K562 (cell line): ENCODE measurements at regions not wholly inside any gene's neighbourhood (a gene's known extent, or its start where the extent isn't known, plus 50 kb on each side); places are given as distances from the start of the nearest gene placed in this dataset.

Source experiments
- ATAC-seq: fragments of 200-7000 bp; cut with Tn5 transposase; 3 replicates; pipeline ENCODE4 v1.9.1; 2020; ENCODE audit warnings: moderate library complexity
- BruUV-seq: library from RNA; stranded (reverse); fragments of 400-500 nt; replicated peaks from 2 replicates; lab custom pipeline; 2021; lab: Mats Ljungman, UMichigan
- CTCF ChIA-PET: fragments of 300-600 bp; formaldehyde crosslinking; extraction: SDS; loops from one replicate; lab custom pipeline; 2021; ENCODE audit warnings: low intra/inter-chr PET ratio; lab: Yijun Ruan, JAX
- POLR2A ChIA-PET: fragments of 300-600, 350-650 bp; sonication (Branson Sonifier 250); formaldehyde crosslinking; extraction: SDS; loops from one replicate; lab custom pipeline; 2021; ENCODE audit warnings: antibody characterized with exemption, inconsistent platforms; lab: Yijun Ruan, JAX
- DNase-seq, 4 experiments: peaks; one replicate each; pipeline versions ENCODE4 v3.0.0 to v3.0.0-alpha.2; 2011 to 2018; ENCODE audit warnings: low spot score in 3 of 4, mixed read lengths in 3 of 4; ENCODE audit errors: extremely low read depth in 1 of 4
- FAIRE-seq: peaks from 2 replicates; lab custom pipeline; 2011; peaks lifted over from hg19 to GRCh38; lab: Jason Lieb, UNC
- H2AFZ ChIP-seq: 2 replicates; pipeline ENCODE4 v1.6.0; 2011; ENCODE audit warnings: low read depth, low read length, control low read depth, inconsistent platforms
- H3K27ac ChIP-seq: fragments of 200-600 bp; 3 replicates; pipeline ENCODE4 v1.8.0; 2011; ENCODE audit warnings: low read depth, mild to moderate bottlenecking, control low read depth, inconsistent platforms, low read length, moderate library complexity, mixed read lengths; ENCODE audit errors: extremely low read depth
- H3K27me3 ChIP-seq, 2 experiments: fragments of 300-600 bp in 1 of 2; 2 replicates in 1 of 2; 3 replicates in 1 of 2; pipeline versions ENCODE4 v1.6.0 to v1.8.0; 2011; ENCODE audit warnings: inconsistent platforms in 2 of 2, low read length in 2 of 2, mild to moderate bottlenecking in 1 of 2, mixed read lengths in 1 of 2, moderate library complexity in 1 of 2; ENCODE audit not compliant: control insufficient read depth in 2 of 2, insufficient read depth in 2 of 2
- H3K36me3 ChIP-seq: fragments of 300-600 bp; 3 replicates; pipeline ENCODE4 v1.8.0; 2011; ENCODE audit warnings: mild to moderate bottlenecking, low read length, inconsistent platforms; ENCODE audit not compliant: control insufficient read depth, insufficient read depth
- H3K4me1 ChIP-seq, 2 experiments: fragments of 200-600 bp in 1 of 2; replicated peaks in 1 of 2; 2 replicates in 1 of 2; 3 replicates in 1 of 2; pipeline versions ENCODE4 v1.5.1 to v1.8.0; 2011; ENCODE audit warnings: inconsistent platforms in 2 of 2, low read length in 2 of 2, mild to moderate bottlenecking in 1 of 2, mixed read lengths in 1 of 2, moderate library complexity in 1 of 2; ENCODE audit not compliant: control insufficient read depth in 2 of 2, insufficient read depth in 2 of 2
- H3K4me2 ChIP-seq: 2 replicates; pipeline ENCODE4 v1.6.1; 2011; ENCODE audit warnings: low read length, control low read depth, inconsistent platforms, mixed read lengths; ENCODE audit not compliant: insufficient read depth
- H3K4me3 ChIP-seq: fragments of 200-600 bp; sonication (generic), shearing (Covaris generic); 2 replicates; pipeline ENCODE4 v1.5.1; 2016; ENCODE audit warnings: control low read depth, inconsistent platforms
- H3K79me2 ChIP-seq: fragments of 200-600 bp; 3 replicates; pipeline ENCODE4 v1.8.0; 2011; ENCODE audit warnings: low read length, inconsistent platforms; ENCODE audit not compliant: control insufficient read depth, insufficient read depth
- H3K9ac ChIP-seq, 2 experiments: 2 replicates each; pipeline versions ENCODE4 v1.6.0 to v1.6.1; 2011; ENCODE audit warnings: low read depth in 2 of 2, low read length in 2 of 2, control low read depth in 1 of 2, inconsistent platforms in 1 of 2, mild to moderate bottlenecking in 1 of 2, mixed read lengths in 1 of 2; ENCODE audit not compliant: insufficient read depth in 1 of 2
- H3K9me1 ChIP-seq: one replicate; pipeline ENCODE4 v1.6.0; 2011; ENCODE audit warnings: inconsistent platforms, mild to moderate bottlenecking, low read length, moderate library complexity; ENCODE audit not compliant: control insufficient read depth, insufficient read depth
- H3K9me3 ChIP-seq: replicated peaks from 2 replicates; pipeline ENCODE4 v1.5.1; 2011; ENCODE audit warnings: low read depth, low read length, inconsistent platforms; ENCODE audit not compliant: control insufficient read depth, insufficient read depth
- H4K20me1 ChIP-seq: replicated peaks from 2 replicates; pipeline ENCODE4 v1.6.1; 2011; ENCODE audit warnings: low read length, inconsistent platforms, mixed read lengths; ENCODE audit not compliant: control insufficient read depth, insufficient read depth
- CGGBP1 ChIP-seq: fragments of 250-450 bp; sonication (Bioruptor Pico); IDR thresholded peaks from 2 replicates; pipeline ENCODE4 v1.9.0; 2021; ENCODE audit warnings: mild to moderate bottlenecking
- EHMT2 ChIP-seq: fragments of 450-650 bp; IDR thresholded peaks from 2 replicates; pipeline ENCODE4 v1.6.1; 2018; ENCODE audit warnings: antibody characterized with exemption
- GABPB1 ChIP-seq: sonication (generic); formaldehyde crosslinking; IDR thresholded peaks from 2 replicates; pipeline ENCODE4 v1.8.0; 2022; ENCODE audit warnings: mild to moderate bottlenecking, missing genetic modification reagents
- GABPB2 ChIP-seq: fragments of 250-450 bp; sonication (Bioruptor Pico); conservative IDR thresholded peaks from 2 replicates; pipeline ENCODE4 v1.5.1; 2021; ENCODE audit warnings: mild to moderate bottlenecking
- HNRNPK ChIP-seq: fragments of 200-400 bp; formaldehyde crosslinking; IDR thresholded peaks from one replicate; pipeline ENCODE4 v1.6.1; 2018; ENCODE audit warnings: mild to moderate bottlenecking, low read depth, low read length; ENCODE audit not compliant: poor library complexity, severe bottlenecking
- HNRNPL ChIP-seq: fragments of 200-400 bp; formaldehyde crosslinking; IDR thresholded peaks from 2 replicates; pipeline ENCODE4 v1.6.1; 2017; ENCODE audit warnings: low read depth, mild to moderate bottlenecking, low read length
- POU5F1 ChIP-seq: fragments of 150-350 bp; IDR thresholded peaks from 2 replicates; pipeline ENCODE4 v1.6.1; 2014; ENCODE audit warnings: borderline replicate concordance, low read length, low read depth, mild to moderate bottlenecking; ENCODE audit not compliant: partially characterized antibody
- RAD21 ChIP-seq, 2 experiments: fragments of 250-450 bp in 1 of 2; fragments of 450-650 bp in 1 of 2; sonication (Bioruptor Pico) in 1 of 2; formaldehyde crosslinking in 1 of 2; IDR thresholded peaks in 1 of 2; conservative IDR thresholded peaks in 1 of 2; 2 replicates each; pipeline versions ENCODE4 v1.4.0 to v1.8.0; 2020 to 2022; ENCODE audit warnings: mild to moderate bottlenecking in 2 of 2, moderate library complexity in 1 of 2
- RBM17 ChIP-seq: fragments of 200-400 bp; formaldehyde crosslinking; IDR thresholded peaks from 2 replicates; pipeline ENCODE4 v1.6.1; 2017; ENCODE audit warnings: low read depth, mild to moderate bottlenecking, low read length, borderline replicate concordance
- SRF ChIP-seq, 2 experiments: fragments of 250-450, 450-650 bp in 1 of 2; sonication (Bioruptor Pico) in 1 of 2; sonication (generic) in 1 of 2; formaldehyde crosslinking; IDR thresholded peaks; 2 replicates each; pipeline versions ENCODE4 v1.5.0 to v1.5.1; 2020 to 2022; ENCODE audit warnings: mild to moderate bottlenecking in 1 of 2, missing genetic modification reagents in 1 of 2
- ZNF274 ChIP-seq: IDR thresholded peaks from 2 replicates; pipeline ENCODE4 v1.6.1; 2011; ENCODE audit warnings: low read depth, mild to moderate bottlenecking, low read length, moderate library complexity, borderline replicate concordance
- WGBS: fragments of 100-300 bp; shearing (Covaris generic); methylation state at CpG from one replicate; pipeline ENCODE4 v1.1.6; 2016; ENCODE audit warnings: low coverage, mixed read lengths; ENCODE audit not compliant: insufficient coverage; ENCODE audit errors: missing lambda C conversion rate; 5-methylcytosine and 5-hydroxymethylcytosine counted together
- in situ Hi-C: fragments of 300-500 bp; cut with MboI; formaldehyde crosslinking; loops from 4 replicates; pipeline ENCODE4 v1.15.0; 2018; ENCODE audit warnings: inconsistent platforms, mixed read lengths
- intact Hi-C: fragments of 100-400 bp; cut with micrococcal nuclease; formaldehyde crosslinking; loops from 2 replicates; pipeline ENCODE4 v1.14.2; 2022
- TF ChIP-seq, protein P1 (sequence below): sonication (generic); formaldehyde crosslinking; IDR thresholded peaks from 2 replicates; pipeline ENCODE4 v1.8.0; 2022; ENCODE audit warnings: mild to moderate bottlenecking, missing genetic modification reagents

- DNase-seq (no peak), FAIRE-seq (no peak), ATAC-seq (no peak)
- in situ Hi-C loops: no loop called here
- Histone ChIP-seq H3K36me3 (no peaks in the 10 kb centered on the region), H3K4me2 (no peak overlapping the region), H4K20me1 (no peaks in the 10 kb centered on the region), H3K27me3 (peaks cover 4% of the 10 kb centered on the region in 2 experiments; a peak in 3 of 5 replicates), H2AFZ (no peak overlapping the region), H3K4me1 (no peaks in the 10 kb centered on the region), H3K4me3 (no peak overlapping the region), H3K9me3 (no peaks in the 10 kb centered on the region), H3K9me1 (no peaks in the 10 kb centered on the region), H3K79me2 (no peaks in the 10 kb centered on the region), H3K27ac (no peak overlapping the region), H3K9ac (no peak overlapping the region)
- no TSS peak for BruUV-seq
- TF ChIP-seq EHMT2 (no peak), GABPB2 (CRISPR knock-in tag) (no peak), RAD21 (CRISPR knock-in tag; conservative IDR thresholded peaks at IDR 0.05 in 1 of 2, IDR thresholded peaks at IDR 0.05 in 1 of 2) (no peak), CGGBP1 (CRISPR knock-in tag) (no peak), RBM17 (no peak), POU5F1 (no peak), HNRNPK (no peak), ZNF274 (no peak), HNRNPL (no peak), SRF (CRISPR knock-in tag; IDR thresholded peaks at IDR 0.05) (no peak), GABPB1 (CRISPR knock-in tag) (no peak)
- TF ChIP-seq, protein P1, sequence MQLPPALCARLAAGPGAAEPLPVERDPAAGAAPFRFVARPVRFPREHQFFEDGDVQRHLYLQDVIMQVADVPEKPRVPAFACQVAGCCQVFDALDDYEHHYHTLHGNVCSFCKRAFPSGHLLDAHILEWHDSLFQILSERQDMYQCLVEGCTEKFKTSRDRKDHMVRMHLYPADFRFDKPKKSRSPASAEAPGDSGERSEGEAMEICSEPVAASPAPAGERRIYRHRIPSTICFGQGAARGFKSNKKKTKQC: no peak
- WGBS: 0% methylated on average over 6 of the region's 6 CpGs
- ChIA-PET POLR2A (no interaction called here), CTCF (no interaction called here)
- intact Hi-C loops: no loop called here
These were observed 81.6 kb upstream of the HAND1 start for GRCh38 chr5:154559398-154560276.
